Skin of body (tissue), 1 donor: ENCODE measurements at regions not wholly inside any gene's neighbourhood (a gene's known extent, or its start where the extent isn't known, plus 50 kb on each side); places are given as distances from the start of the nearest gene placed in this dataset.
A peak's percentile ranks its signal among the peaks of the same experiment; 100 is the strongest.
"Not testable (repeated sequence)": the region's sequence is repeated elsewhere in the genome, so short reads cannot be mapped to it uniquely, and the experiment has no call there.

Source experiments
- DNase-seq: peaks from one replicate; lab custom pipeline; 2025; lab: John Stamatoyannopoulos, UW

GRCh38 chr6:141780296-141780695 is 352.4 kb upstream of the GJE1 start:
- no peak for DNase-seq

- DNase-seq: peak; percentile 4
Measured at GRCh38 chr6:141764388-141764787, 368.3 kb upstream of the GJE1 start.

- DNase-seq: no peak
Measured at GRCh38 chr6:141758430-141758829, 374.3 kb upstream of the GJE1 start.

GRCh38 chr6:141753180-141753579 is 379.5 kb upstream of the GJE1 start:
- DNase-seq: no peak

GRCh38 chr6:141752677-141753076 is 380.0 kb upstream of the GJE1 start:
- no peak for DNase-seq

GRCh38 chr6:141746324-141746723 is 386.4 kb upstream of the GJE1 start:
- not testable (repeated sequence) for DNase-seq

GRCh38 chr6:141744971-141745370 is 387.8 kb upstream of the GJE1 start:
- peak; percentile 16 for DNase-seq

- DNase-seq: no peak
Measured at GRCh38 chr6:141744194-141744925, 388.4 kb upstream of the GJE1 start.

- no peak for DNase-seq
Measured at GRCh38 chr6:141736104-141736503, 396.6 kb upstream of the GJE1 start.

GRCh38 chr6:141735126-141735525 is 397.6 kb upstream of the GJE1 start:
- DNase-seq: no peak

GRCh38 chr6:141734071-141734840 is 398.5 kb upstream of the GJE1 start:
- DNase-seq: no peak

GRCh38 chr6:141729146-141729545 is 403.6 kb upstream of the GJE1 start:
- DNase-seq: no peak

- DNase-seq: no peak
Measured at GRCh38 chr6:141728330-141728729, 404.4 kb upstream of the GJE1 start.

- DNase-seq: no peak
Measured at GRCh38 chr6:141726248-141726647, 406.5 kb upstream of the GJE1 start.

GRCh38 chr6:141724731-141725130 is 408.0 kb upstream of the GJE1 start:
- no peak for DNase-seq

- DNase-seq: no peak
Measured at GRCh38 chr6:141719476-141719875, 413.2 kb upstream of the GJE1 start.

GRCh38 chr6:141705431-141705830 is 427.3 kb upstream of the GJE1 start:
- no peak for DNase-seq

GRCh38 chr6:141704151-141704550 is 428.6 kb upstream of the GJE1 start:
- no peak for DNase-seq

- DNase-seq: no peak
Measured at GRCh38 chr6:141701732-141702131, 431.0 kb upstream of the GJE1 start.

- no peak for DNase-seq
Measured at GRCh38 chr6:141700819-141701218, 431.9 kb upstream of the GJE1 start.

- no peak for DNase-seq
Measured at GRCh38 chr6:141688916-141689315, 443.8 kb upstream of the GJE1 start.

- DNase-seq: no peak
Measured at GRCh38 chr6:141685416-141685815, 447.3 kb upstream of the GJE1 start.

GRCh38 chr6:141682391-141682790 is 450.3 kb upstream of the GJE1 start:
- no peak for DNase-seq
